HuH-7 (cell line): ENCODE measurements at regions not wholly inside any gene's neighbourhood (a gene's known extent, or its start where the extent isn't known, plus 50 kb on each side); places are given as distances from the start of the nearest gene placed in this dataset.
"Not testable (repeated sequence)": the region's sequence is repeated elsewhere in the genome, so short reads cannot be mapped to it uniquely, and the experiment has no call there.

ENCODE experiments used
- DNase-seq: peaks from one replicate; pipeline ENCODE4 v3.0.0; 2011; ENCODE audit warnings: low spot score

DNA sequence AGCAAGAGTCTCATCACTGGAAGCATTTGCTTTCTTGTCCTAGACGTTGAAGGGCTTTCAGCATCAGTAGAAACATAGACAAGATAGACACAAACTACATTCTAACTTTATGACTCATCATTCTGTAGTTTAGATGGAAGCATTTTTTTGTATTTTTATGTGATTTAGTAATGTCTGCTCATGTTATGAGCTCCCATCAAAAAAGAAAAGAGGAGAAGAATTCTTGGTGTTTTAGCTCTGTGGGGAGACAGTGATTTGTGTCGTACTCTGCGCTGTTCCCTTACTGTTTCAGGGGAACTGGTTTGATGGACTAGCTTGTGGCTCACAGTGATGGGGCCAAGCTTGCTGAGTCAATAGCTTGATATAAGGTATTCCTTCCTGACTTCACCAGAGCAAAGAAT, 159.2 kb upstream of the WWC1 start:
- DNase-seq, result no peak

DNA sequence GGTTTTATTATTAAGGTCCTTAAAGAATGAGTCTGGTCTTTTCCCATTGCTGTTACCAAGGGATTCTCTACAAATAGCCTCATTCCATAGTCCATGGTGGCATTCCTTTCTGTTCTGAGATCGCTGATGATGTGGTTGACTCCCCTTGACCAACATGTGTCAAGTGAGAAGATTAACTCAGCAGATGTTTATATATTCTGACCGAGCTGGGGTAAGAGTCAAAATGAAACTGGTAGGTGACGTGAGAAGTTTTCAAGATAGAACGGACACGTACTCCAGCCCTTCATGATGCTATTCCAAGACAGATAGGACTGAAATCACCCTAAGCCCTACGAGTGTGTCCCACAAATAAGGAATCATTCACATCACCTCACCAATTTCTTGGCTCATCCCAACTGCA, 155.5 kb upstream of the WWC1 start:
- no peak for DNase-seq

- peak; percentile 19 for DNase-seq
Observed at GRCh38 chr5:168136340-168136739, 155.1 kb upstream of the WWC1 start.

DNA sequence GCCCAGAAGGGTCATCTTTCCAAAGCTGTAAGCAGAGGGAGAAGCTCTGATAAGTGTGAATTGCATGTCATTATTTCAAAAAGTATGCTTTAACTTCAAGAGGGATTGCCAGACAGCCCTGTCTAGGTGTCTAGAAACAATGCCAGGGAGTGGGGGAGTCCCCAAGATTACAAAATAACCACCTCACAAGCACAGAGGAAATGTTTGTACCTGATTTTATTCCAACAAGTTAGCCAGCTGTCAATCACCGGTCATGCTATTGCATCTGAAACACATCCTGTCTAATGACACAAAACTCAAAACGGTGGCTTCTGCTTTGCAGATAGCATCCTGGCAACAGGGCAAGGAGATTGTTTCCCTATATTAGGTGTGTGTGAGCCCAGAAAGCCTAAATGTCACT, 154.2 kb upstream of the WWC1 start:
- DNase-seq, result no peak

- no peak for DNase-seq
Observed at GRCh38 chr5:168140241-168140640, 151.2 kb upstream of the WWC1 start.

DNA sequence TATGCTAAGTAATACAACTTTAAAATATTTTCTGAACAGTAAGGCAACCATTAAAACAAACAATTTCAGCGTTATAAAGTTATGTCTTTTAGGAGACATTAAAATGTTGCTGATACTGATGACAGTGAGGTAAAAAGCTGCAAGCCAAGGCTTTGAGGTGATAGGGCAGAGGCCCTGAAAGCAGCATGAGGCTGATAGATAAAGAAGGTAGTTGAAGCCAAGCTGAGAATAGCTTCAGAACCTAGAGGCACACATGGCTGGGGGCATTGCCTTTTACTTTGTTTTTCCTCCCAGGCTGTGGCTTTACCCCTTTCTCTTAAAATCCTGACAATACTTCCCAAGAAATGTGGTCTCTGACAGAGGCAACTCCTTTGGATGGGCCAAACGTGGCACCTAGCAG, 149.0 kb upstream of the WWC1 start:
- DNase-seq, result no peak

- not testable (repeated sequence) for DNase-seq
Observed at GRCh38 chr5:168143521-168143920, 147.9 kb upstream of the WWC1 start.

DNA sequence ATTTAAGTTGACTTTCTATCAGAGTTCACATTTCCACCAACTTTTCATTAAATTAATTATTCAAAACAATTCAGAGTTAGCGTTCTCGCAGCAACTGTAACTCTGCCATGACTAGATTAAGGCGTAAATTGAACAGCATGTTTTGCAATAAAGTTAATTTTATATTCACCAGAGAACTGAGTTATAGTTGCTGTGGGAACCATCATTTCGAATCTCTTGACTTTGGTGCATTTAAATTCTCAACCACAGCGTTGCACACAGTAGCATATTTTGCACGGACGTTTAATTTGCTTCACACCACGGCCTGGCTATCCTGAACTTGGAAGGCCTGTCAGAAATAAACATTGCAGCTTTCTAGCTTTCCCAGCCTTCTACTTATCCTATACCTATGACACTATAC, 144.3 kb upstream of the WWC1 start:
- DNase-seq, result no peak

- DNase-seq, result no peak
Observed at GRCh38 chr5:168147568-168148360, 143.7 kb upstream of the WWC1 start.

GRCh38 chr5:168151041-168151440, 140.4 kb upstream of the WWC1 start:
- DNase-seq, result no peak

GRCh38 chr5:168152660-168153059, 138.8 kb upstream of the WWC1 start:
- DNase-seq, result no peak

- DNase-seq, result no peak
Observed at GRCh38 chr5:168153263-168153875, 138.1 kb upstream of the WWC1 start.

DNA sequence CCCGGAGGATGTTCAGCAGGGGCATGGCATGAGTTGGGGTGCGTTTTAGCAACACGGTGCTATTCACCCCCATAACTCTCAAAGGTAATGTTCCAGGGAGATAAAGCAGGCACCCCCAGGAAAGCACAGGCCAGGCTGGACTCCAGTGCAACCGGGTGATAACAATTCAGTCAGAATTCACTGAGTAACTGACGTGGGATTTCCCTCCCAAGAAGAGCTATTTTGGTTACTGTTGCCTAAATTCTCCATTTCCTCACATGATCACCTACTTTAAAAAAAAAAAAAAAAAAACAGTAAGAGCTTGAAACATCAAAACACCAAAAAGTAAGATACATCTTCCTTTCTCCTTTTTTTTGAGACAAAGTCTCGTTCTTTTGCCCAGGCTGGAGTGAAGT, 137.6 kb upstream of the WWC1 start:
- no peak for DNase-seq

GRCh38 chr5:168155585-168155984, 135.9 kb upstream of the WWC1 start:
- no peak for DNase-seq

DNA sequence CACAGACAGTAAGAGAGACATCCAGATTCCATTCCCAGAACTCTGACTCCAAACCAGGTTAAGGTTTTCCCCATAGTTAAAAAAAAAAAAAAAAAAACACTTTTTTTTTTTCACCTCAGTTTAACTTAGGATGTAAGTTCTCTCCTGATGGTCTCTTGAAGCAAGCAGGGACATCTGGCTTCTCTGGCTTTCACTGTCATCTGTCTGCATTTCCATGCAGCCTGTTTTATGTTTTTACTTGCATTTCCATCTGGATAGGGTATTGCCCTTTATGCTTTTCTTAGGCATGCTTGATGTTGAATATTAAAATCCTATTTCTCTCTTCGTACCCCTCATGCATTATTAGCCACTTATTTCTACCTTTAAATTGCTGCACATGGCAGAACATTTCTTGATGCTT, 135.3 kb upstream of the WWC1 start:
- DNase-seq, result no peak

DNA sequence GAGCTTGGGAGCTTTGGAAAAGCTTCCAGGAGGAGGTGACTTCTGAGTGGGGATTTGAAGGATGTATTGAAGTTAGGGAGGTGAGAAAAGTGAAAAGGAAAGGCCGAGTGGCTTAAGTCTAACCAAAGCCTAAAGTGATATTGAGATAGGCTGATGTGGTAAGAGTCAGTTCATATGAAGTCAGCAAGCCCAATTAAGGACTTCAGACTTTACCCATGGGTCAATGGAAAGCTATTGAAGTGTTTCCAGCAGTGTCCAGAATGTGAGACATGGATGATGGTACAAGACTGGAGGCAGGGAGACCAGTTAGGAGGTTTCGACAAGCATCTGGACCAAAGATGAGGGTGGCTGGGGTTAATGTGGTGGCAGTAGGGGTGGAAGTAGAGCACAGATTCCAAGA, 134.3 kb upstream of the WWC1 start:
- no peak for DNase-seq

DNA sequence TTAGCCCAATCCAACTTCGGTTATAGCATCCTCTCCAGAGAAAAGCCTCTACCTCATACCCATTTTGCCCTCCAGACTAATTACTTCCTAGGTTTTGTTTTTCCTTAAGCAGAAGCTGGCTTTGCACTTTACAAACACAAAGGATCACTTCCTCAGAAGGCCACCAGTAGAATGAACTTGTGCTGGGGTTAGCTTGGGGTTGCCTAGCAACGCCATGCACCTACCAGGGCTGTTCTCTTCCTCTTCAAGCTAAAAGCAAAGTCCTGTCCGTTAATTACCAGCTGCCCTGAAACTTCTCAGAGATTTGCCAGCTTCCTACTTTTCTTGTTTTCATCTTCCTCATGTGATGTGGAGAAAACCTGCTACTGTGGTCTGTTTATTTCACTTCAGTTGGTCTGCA, 132.0 kb upstream of the WWC1 start:
- DNase-seq, result peak; percentile 23

GRCh38 chr5:168162464-168162863, 129.0 kb upstream of the WWC1 start:
- DNase-seq, result no peak

DNA sequence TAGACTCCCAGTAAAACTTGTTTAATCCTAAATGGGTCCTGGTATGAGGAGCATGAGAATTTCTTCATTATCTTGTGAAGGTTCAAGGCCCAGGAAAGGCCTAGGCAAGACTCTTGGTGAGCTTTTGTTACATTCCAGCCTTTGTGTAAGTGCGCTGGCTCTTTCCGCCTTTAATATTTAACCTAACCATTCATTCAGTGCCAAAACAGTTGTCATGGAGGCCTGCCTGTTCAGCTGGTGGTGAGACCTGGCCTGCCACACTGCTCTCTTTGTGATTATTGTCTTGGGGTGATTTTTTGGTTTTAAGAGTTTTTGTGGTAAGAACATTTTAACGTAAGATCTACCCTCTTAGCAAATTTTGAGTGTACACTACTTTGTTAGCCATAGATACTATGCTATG, 127.5 kb upstream of the WWC1 start:
- no peak for DNase-seq

GRCh38 chr5:168165221-168165914, 126.1 kb upstream of the WWC1 start:
- DNase-seq, result no peak

DNA sequence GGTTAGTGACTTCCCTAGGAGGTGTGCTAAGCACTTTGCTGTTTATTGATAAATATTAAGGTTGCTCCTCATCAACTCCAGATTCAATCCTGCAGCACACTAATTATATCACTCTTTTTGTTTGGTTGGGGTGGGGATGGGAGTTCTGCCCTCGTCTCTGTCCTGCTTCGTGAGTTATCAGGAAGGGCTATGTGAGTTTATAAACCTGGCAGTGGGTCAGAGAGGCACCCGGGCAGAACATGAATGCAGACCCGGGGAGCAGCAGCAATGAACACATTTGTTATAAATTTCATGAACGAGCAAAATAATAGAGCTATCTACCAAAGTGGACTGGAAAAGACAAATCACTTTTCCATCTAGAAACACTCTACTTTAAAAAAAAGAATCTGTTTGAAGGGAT, 125.5 kb upstream of the WWC1 start:
- DNase-seq, result no peak

GRCh38 chr5:168167338-168167737, 124.1 kb upstream of the WWC1 start:
- DNase-seq, result no peak

DNA sequence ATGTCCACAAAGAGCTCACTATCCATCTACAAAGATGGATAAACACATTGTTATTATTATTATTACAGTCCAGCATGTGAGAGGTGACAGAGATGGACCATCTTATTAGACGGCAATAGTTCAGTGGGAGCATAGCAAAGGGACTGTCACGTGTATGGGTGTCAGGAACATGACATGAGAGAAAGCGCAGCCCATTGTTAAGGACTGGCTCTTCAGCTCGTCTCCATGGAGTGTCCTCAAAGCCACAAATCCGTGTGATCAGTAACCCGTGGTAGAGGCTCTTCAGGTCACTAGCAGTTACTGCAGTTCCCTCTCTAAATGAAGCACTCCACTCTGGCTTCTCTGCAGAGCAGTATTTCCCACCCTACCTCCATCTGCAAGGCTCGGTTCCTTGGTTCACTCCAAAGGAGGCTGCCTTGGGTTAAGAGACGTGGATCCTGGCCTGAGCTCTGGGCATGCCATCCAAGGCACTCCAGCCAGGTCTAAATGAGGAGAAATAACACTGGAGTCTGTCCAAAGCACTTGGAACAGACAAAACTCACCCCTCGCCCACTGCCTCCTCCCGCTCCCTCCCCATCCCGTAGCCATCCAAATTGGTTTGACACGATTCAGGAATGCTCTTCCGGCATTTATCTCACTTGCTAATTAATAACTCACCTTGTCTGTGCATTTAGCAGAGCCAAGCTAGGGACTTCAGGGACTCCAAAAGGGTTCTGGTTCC, 122.3 kb upstream of the WWC1 start:
- DNase-seq, result no peak
